ENCODE measurements at regions not wholly inside any gene's neighbourhood (a gene's known extent, or its start where the extent isn't known, plus 50 kb on each side); places are given as distances from the start of the nearest gene placed in this dataset.

GRCh38 chrX:69415698-69416097 lies 88.4 kb upstream of the NALF2 start:
- TF ChIP-seq CTCF (IDR thresholded peaks at IDR 0.05) (no peak), REST (IDR thresholded peaks at IDR 0.05; ENCODE audit: insufficient read depth in 1 of 2, low read depth in 2 of 2, low read length in 1 of 2) (no peak), POLR2AphosphoS5 (IDR thresholded peaks at IDR 0.05; ENCODE audit: low read depth, low read length) (no peak), SIN3A (IDR thresholded peaks at IDR 0.05; ENCODE audit: borderline replicate concordance, insufficient read depth, low read depth, low read length) (no peak)
